ENCODE measurements at regions not wholly inside any gene's neighbourhood (a gene's known extent, or its start where the extent isn't known, plus 50 kb on each side); places are given as distances from the start of the nearest gene placed in this dataset.
"Not testable (repeated sequence)": the region's sequence is repeated elsewhere in the genome, so short reads cannot be mapped to it uniquely, and the experiment has no call there.

GRCh38 chr10:9833942-9834341, 1183.7 kb upstream of the CELF2 start:
- no peak for DNase-seq (ENCODE audit: low read depth in 2 of 2)

GRCh38 chr10:9834434-9834833, 1183.2 kb upstream of the CELF2 start:
- no peak for DNase-seq (ENCODE audit: low read depth in 2 of 2)

- DNase-seq (ENCODE audit: low read depth in 2 of 2): no peak
Observed at GRCh38 chr10:9845075-9845474, 1172.6 kb upstream of the CELF2 start.

- DNase-seq (ENCODE audit: low read depth in 2 of 2): no peak
Observed at GRCh38 chr10:9848278-9848677, 1169.4 kb upstream of the CELF2 start.

- no peak for DNase-seq (ENCODE audit: low read depth in 2 of 2)
Observed at GRCh38 chr10:9848981-9849380, 1168.7 kb upstream of the CELF2 start.

GRCh38 chr10:9850415-9850814, 1167.3 kb upstream of the CELF2 start:
- DNase-seq (ENCODE audit: low read depth in 2 of 2): no peak

GRCh38 chr10:9851808-9852207, 1165.9 kb upstream of the CELF2 start:
- no peak for DNase-seq (ENCODE audit: low read depth in 2 of 2)

GRCh38 chr10:9853405-9854355, 1164.0 kb upstream of the CELF2 start:
- no peak for DNase-seq (ENCODE audit: low read depth in 2 of 2)

GRCh38 chr10:9855451-9855850, 1162.2 kb upstream of the CELF2 start:
- DNase-seq (ENCODE audit: low read depth in 2 of 2): not testable (repeated sequence)

- no peak for DNase-seq (ENCODE audit: low read depth in 2 of 2)
Observed at GRCh38 chr10:9858816-9859215, 1158.9 kb upstream of the CELF2 start.

- DNase-seq (ENCODE audit: low read depth in 2 of 2): no peak
Observed at GRCh38 chr10:9860045-9860444, 1157.6 kb upstream of the CELF2 start.

GRCh38 chr10:9863559-9864121, 1154.0 kb upstream of the CELF2 start:
- no peak for DNase-seq (ENCODE audit: low read depth in 2 of 2)

GRCh38 chr10:9868499-9868898, 1149.2 kb upstream of the CELF2 start:
- no peak for DNase-seq (ENCODE audit: low read depth in 2 of 2)

- DNase-seq (ENCODE audit: low read depth in 2 of 2): no peak
Observed at GRCh38 chr10:9869205-9869604, 1148.5 kb upstream of the CELF2 start.

- no peak for DNase-seq (ENCODE audit: low read depth in 2 of 2)
Observed at GRCh38 chr10:9869606-9870176, 1148.0 kb upstream of the CELF2 start.

- no peak for DNase-seq (ENCODE audit: low read depth in 2 of 2)
Observed at GRCh38 chr10:9875353-9875752, 1142.3 kb upstream of the CELF2 start.

GRCh38 chr10:9877978-9878377, 1139.7 kb upstream of the CELF2 start:
- no peak for DNase-seq (ENCODE audit: low read depth in 2 of 2)

- no peak for DNase-seq (ENCODE audit: low read depth in 2 of 2)
Observed at GRCh38 chr10:9878383-9878782, 1139.3 kb upstream of the CELF2 start.

- no peak for DNase-seq (ENCODE audit: low read depth in 2 of 2)
Observed at GRCh38 chr10:9885761-9886160, 1131.9 kb upstream of the CELF2 start.

GRCh38 chr10:9886772-9887171, 1130.9 kb upstream of the CELF2 start:
- no peak for DNase-seq (ENCODE audit: low read depth in 2 of 2)

- DNase-seq (ENCODE audit: low read depth in 2 of 2): no peak
Observed at GRCh38 chr10:9895453-9895852, 1122.2 kb upstream of the CELF2 start.

- no peak for DNase-seq (ENCODE audit: low read depth in 2 of 2)
Observed at GRCh38 chr10:9895981-9896380, 1121.7 kb upstream of the CELF2 start.
